Karpas-422 (cell line): ENCODE measurements at regions not wholly inside any gene's neighbourhood (a gene's known extent, or its start where the extent isn't known, plus 50 kb on each side); places are given as distances from the start of the nearest gene placed in this dataset.

Experiments
- DNase-seq: peaks from one replicate; pipeline ENCODE4 v3.0.0-alpha.2; 2015
- H2AFZ ChIP-seq: fragments of 200-600 bp; sonication (generic); 2 replicates; pipeline ENCODE4 v1.6.1; 2014; ENCODE audit warnings: antibody characterized with exemption, low read length, mixed read lengths
- H3K27ac ChIP-seq: fragments of 200-600 bp; sonication (generic); 2 replicates; pipeline ENCODE4 v1.5.1; 2014; ENCODE audit warnings: mild to moderate bottlenecking, low read length, moderate library complexity
- H3K27me3 ChIP-seq: fragments of 200-600 bp; sonication (generic); 2 replicates; pipeline ENCODE4 v1.6.1; 2014; ENCODE audit warnings: low read length, mixed read lengths
- H3K36me3 ChIP-seq: fragments of 200-600 bp; sonication (generic); 2 replicates; pipeline ENCODE4 v1.6.1; 2014; ENCODE audit warnings: low read length, mixed read lengths; ENCODE audit not compliant: insufficient read depth
- H3K4me1 ChIP-seq: fragments of 200-600 bp; sonication (generic); 2 replicates; pipeline ENCODE4 v1.6.1; 2014; ENCODE audit warnings: mild to moderate bottlenecking, low read length, mixed read lengths
- H3K4me2 ChIP-seq: fragments of 200-600 bp; sonication (generic); 2 replicates; pipeline ENCODE4 v1.6.1; 2014; ENCODE audit warnings: low read length, low read depth, mild to moderate bottlenecking; ENCODE audit not compliant: poor library complexity, severe bottlenecking
- H3K4me3 ChIP-seq: fragments of 200-600 bp; sonication (generic); 2 replicates; pipeline ENCODE4 v1.5.1; 2014; ENCODE audit warnings: mild to moderate bottlenecking, antibody characterized with exemption, low read length, mixed read lengths
- H3K79me2 ChIP-seq: fragments of 200-600 bp; sonication (generic); 2 replicates; pipeline ENCODE4 v1.6.1; 2014; ENCODE audit warnings: mild to moderate bottlenecking, low read length, mixed read lengths
- H3K9ac ChIP-seq: fragments of 200-600 bp; sonication (generic); 2 replicates; pipeline ENCODE4 v1.6.0; 2014; ENCODE audit warnings: low read length
- H3K9me2 ChIP-seq: fragments of 200-600 bp; sonication (generic), shearing (Covaris generic); replicated peaks from 2 replicates; pipeline ENCODE4 v1.6.0; 2014; ENCODE audit warnings: mild to moderate bottlenecking, low read length, moderate library complexity; ENCODE audit not compliant: insufficient read depth
- H3K9me3 ChIP-seq: fragments of 300-700, 200-600 bp; sonication (generic); 2 replicates; pipeline ENCODE4 v1.6.1; 2014; ENCODE audit warnings: low read length, mixed read lengths
- H4K20me1 ChIP-seq: fragments of 200-600 bp; sonication (generic); 2 replicates; pipeline ENCODE4 v1.6.1; 2014; ENCODE audit warnings: mild to moderate bottlenecking, antibody characterized with exemption, low read length, low read depth; ENCODE audit not compliant: insufficient read depth

GRCh38 chr16:35748621-35749252 is 2289.3 kb downstream of the TP53TG3F start:
- Histone ChIP-seq H3K4me2 (no peak overlapping the region), H3K4me3 (no peak overlapping the region), H2AFZ (no peak overlapping the region), H3K27ac (no peak overlapping the region), H3K4me1 (no peaks in the 10 kb centered on the region), H3K27me3 (no peaks in the 10 kb centered on the region), H3K36me3 (no peaks in the 10 kb centered on the region), H3K9me2 (no peaks in the 10 kb centered on the region), H4K20me1 (no peaks in the 10 kb centered on the region), H3K9me3 (peaks cover 5% of the 10 kb centered on the region; the same call in 1 of the 2 replicates), H3K79me2 (no peaks in the 10 kb centered on the region), H3K9ac (no peak overlapping the region)
- no peak for DNase-seq

DNA sequence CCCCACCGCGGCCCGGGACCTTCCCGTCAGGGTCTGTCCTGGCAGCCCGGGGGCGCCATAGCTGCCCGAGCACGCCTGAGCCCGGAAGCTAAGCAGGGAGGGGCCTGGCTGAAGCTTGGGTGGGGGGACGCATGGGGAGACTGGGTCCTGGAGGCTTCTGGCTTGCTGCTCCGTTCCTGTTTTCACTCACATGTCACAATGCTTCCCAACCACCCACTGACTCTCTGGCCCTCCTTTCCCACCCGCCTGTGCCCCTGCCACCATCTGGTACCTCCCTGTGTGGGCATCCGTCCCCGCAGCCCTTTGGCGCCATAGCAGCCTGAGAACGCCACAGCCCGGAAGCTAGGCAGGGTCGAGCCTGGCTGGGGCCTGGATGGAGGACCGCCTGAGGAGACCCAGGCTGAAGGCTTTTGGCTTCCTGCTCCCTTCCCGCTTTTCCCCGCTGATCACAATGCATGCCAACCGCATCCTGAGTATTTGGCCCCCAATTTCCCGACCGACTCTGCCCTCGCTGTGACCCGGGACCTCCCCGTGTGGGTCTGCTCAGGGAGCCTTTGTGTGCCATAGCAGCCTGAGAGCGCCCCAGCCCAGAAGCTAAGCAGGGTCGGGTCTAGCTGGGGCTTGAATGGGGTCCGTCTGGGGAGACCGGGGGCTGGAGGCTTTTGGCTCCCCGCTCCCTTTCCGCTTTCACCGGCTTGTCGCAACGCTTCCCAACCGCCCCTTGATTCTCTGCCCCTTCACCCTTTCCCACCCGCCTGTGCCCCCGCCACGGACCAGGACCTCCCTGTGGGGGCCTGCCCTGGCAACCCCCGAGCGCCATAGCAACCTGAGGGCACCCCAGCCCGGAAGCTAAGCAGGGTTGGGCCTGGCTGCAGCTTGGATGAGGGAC is 2290.1 kb downstream of the TP53TG3F start:
- Histone ChIP-seq H3K4me2 (no peak overlapping the region), H4K20me1 (no peaks in the 10 kb centered on the region), H3K79me2 (no peaks in the 10 kb centered on the region), H2AFZ (no peak overlapping the region), H3K9me3 (peaks cover 5% of the 10 kb centered on the region; the same call in 1 of the 2 replicates), H3K27me3 (no peaks in the 10 kb centered on the region), H3K4me3 (no peak overlapping the region), H3K9ac (no peak overlapping the region), H3K4me1 (no peaks in the 10 kb centered on the region), H3K36me3 (no peaks in the 10 kb centered on the region), H3K9me2 (no peaks in the 10 kb centered on the region), H3K27ac (no peak overlapping the region)
- no peak for DNase-seq

GRCh38 chr16:35750157-35750689 is 2290.8 kb downstream of the TP53TG3F start:
- Histone ChIP-seq H3K27ac (no peak overlapping the region), H3K4me1 (no peaks in the 10 kb centered on the region), H3K4me3 (no peak overlapping the region), H3K27me3 (no peaks in the 10 kb centered on the region), H3K9ac (no peak overlapping the region), H3K79me2 (no peaks in the 10 kb centered on the region), H4K20me1 (no peaks in the 10 kb centered on the region), H3K9me2 (no peaks in the 10 kb centered on the region), H2AFZ (no peak overlapping the region), H3K4me2 (no peak overlapping the region), H3K36me3 (no peaks in the 10 kb centered on the region), H3K9me3 (peaks cover 12% of the 10 kb centered on the region; the same call in 1 of the 2 replicates)
- DNase-seq, result no peak

GRCh38 chr16:35750701-35751104 is 2291.3 kb downstream of the TP53TG3F start:
- no peaks in the 10 kb centered on the region for H3K36me3 ChIP-seq
- no peaks in the 10 kb centered on the region for H3K4me1 ChIP-seq
- H4K20me1 ChIP-seq, result no peaks in the 10 kb centered on the region
- no peak overlapping the region for H3K27ac ChIP-seq
- no peaks in the 10 kb centered on the region for H3K27me3 ChIP-seq
- H3K9ac ChIP-seq, result no peak overlapping the region
- H3K79me2 ChIP-seq, result no peaks in the 10 kb centered on the region
- H2AFZ ChIP-seq, result no peak overlapping the region
- no peak for DNase-seq
- no peak overlapping the region for H3K4me2 ChIP-seq
- peaks cover 15% of the 10 kb centered on the region; the same call in 1 of the 2 replicates for H3K9me3 ChIP-seq
- H3K4me3 ChIP-seq, result no peak overlapping the region
- no peaks in the 10 kb centered on the region for H3K9me2 ChIP-seq

DNA sequence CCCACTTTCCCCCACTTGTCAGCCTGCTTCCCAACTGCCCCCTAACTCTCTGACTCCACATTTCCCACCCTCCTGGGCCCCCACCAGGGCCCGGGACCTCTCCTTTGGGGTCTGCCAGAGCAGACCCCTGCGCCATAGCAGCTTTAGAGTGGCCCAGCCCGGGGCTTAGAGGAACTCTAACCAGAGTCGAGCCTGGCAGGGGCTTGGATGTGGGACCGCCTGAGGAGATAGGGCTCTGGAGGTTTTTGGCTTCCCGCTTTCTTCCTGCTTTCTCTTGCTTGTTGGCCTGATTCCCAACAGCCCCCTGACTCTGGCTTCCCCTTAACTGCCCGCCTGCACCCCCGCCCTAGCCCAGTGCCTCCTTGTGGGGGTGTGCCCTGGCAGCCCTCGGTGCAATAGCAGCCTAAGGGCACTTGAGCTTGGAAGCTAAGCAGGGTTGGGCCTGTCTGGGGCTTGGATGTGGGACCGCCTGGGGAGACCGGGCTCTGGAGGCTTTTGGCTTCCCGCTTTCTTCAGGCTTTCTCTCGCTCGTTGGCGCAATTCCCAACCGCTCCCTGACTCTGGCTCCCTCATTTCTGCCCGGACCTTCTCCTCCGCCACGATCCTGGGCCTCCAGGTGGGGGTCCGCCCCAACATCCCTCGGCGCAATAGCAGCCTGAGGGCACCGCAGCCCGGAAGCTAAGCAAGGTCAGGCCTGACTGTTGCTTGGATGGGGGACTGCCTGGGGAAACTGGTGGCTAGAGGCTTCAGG is 2292.0 kb downstream of the TP53TG3F start:
- no peaks in the 10 kb centered on the region for H3K36me3 ChIP-seq
- peaks cover 19% of the 10 kb centered on the region; the same call in 1 of the 2 replicates for H3K9me3 ChIP-seq
- no peak overlapping the region for H3K4me2 ChIP-seq

GRCh38 chr16:35752012-35752772 is 2292.8 kb downstream of the TP53TG3F start:
- Histone ChIP-seq H3K9me2 (no peaks in the 10 kb centered on the region), H4K20me1 (no peaks in the 10 kb centered on the region), H3K4me3 (no peak overlapping the region), H3K36me3 (no peaks in the 10 kb centered on the region), H2AFZ (no peak overlapping the region), H3K27ac (no peak overlapping the region), H3K4me1 (no peaks in the 10 kb centered on the region), H3K4me2 (no peak overlapping the region), H3K27me3 (no peaks in the 10 kb centered on the region), H3K9me3 (peaks cover 20% of the 10 kb centered on the region), H3K79me2 (no peaks in the 10 kb centered on the region), H3K9ac (no peak overlapping the region)
- no peak for DNase-seq

More for the DNA sequence above, 2292.0 kb downstream of the TP53TG3F start:
- Histone ChIP-seq H4K20me1 (no peaks in the 10 kb centered on the region), H3K4me1 (no peaks in the 10 kb centered on the region), H3K79me2 (no peaks in the 10 kb centered on the region), H3K27ac (no peak overlapping the region), H3K9ac (no peak overlapping the region), H3K9me2 (no peaks in the 10 kb centered on the region), H3K27me3 (no peaks in the 10 kb centered on the region), H2AFZ (no peak overlapping the region), H3K4me3 (no peak overlapping the region)
- no peak for DNase-seq

DNA sequence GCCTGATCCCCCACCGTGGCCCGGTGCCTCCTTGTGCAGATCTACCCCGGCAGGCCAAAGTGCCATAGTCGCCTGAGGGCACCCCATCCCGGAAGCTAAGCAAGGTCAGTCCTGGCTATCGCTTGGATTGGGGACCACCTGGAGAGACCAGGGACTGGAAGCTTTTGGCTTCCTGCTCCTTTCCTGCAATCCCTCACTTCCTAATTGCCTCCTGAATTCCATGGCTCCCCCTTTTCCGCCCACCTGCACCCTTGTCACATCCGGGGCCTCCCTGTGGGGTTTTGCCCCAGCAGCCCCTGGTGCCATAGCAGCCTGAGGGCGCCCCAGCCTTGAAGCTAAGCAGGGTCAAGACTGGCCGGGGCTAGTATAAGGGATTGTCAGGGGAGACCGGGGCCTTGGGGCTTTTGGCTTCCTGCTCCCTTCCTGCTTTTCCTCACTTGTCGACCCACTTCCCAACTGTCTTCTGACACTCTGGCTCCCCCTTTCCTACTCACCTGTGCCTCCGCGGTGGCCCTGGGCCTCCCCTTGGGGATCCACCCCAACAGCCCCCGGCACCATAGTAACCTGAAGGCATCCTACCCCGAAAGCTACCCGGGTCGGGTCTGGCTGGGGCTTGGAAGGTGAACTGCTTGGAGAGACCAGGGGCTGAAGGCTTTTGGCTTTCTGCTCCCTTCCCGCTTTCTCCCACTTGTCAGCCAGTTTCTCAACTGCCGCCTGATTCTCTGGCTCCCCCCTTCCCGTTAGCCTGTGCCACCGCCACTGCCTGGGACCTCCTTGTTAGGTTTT is 2293.6 kb downstream of the TP53TG3F start:
- H3K9me3 ChIP-seq, result peaks cover 26% of the 10 kb centered on the region

More for the DNA sequence above, 2293.6 kb downstream of the TP53TG3F start:
- DNase-seq, result no peak
- Histone ChIP-seq H3K4me3 (no peak overlapping the region), H3K4me1 (no peaks in the 10 kb centered on the region), H3K27me3 (no peaks in the 10 kb centered on the region), H3K9me2 (no peaks in the 10 kb centered on the region), H3K79me2 (no peaks in the 10 kb centered on the region), H4K20me1 (no peaks in the 10 kb centered on the region), H2AFZ (no peak overlapping the region), H3K36me3 (no peaks in the 10 kb centered on the region), H3K4me2 (no peak overlapping the region), H3K27ac (no peak overlapping the region), H3K9ac (no peak overlapping the region)
